ENCODE measurements at regions not wholly inside any gene's neighbourhood (a gene's known extent, or its start where the extent isn't known, plus 50 kb on each side); places are given as distances from the start of the nearest gene placed in this dataset.

- DNase-seq: peak; percentile 22
Measured at GRCh38 chr16:6643080-6643686, 689.5 kb upstream of the RBFOX1 start.

- DNase-seq: no peak
Measured at GRCh38 chr16:6642271-6642670, 690.4 kb upstream of the RBFOX1 start.

DNA sequence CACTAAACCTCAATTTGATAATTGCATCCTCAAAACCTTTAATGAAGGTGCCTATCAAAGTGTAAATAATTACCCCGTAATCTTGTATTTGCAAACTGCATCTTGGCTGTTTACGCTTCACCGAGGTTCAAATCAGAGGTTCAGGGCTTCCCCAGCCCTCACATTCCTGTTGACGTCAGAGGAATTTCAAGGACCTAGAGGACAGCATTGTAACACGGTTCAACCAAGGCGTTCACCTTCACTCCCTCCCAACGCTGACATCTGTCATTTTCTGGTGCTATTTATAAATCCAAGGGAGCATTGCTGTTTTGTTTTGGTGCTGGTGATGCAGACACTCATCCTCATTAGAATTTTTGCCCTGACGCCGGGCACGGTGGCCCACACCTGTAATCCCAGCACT is 691.6 kb upstream of the RBFOX1 start:
- DNase-seq: no peak

DNA sequence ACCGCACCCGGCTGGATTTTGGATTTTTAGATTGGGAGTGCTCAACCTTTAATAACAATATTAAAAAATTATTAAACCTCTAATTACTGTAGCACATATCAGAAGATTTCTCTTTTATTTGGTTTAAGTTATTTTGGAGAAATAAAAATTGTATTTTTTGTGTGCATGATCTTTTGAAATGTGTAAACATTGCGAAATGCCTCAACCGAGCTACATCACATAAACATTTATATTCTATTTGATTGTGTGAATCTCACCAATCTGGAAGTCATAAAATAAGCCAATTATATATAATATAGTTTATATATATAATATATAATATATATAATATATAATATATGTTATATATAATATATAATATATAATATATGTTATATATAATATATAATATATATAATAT is 696.2 kb upstream of the RBFOX1 start:
- no peak for DNase-seq

DNA sequence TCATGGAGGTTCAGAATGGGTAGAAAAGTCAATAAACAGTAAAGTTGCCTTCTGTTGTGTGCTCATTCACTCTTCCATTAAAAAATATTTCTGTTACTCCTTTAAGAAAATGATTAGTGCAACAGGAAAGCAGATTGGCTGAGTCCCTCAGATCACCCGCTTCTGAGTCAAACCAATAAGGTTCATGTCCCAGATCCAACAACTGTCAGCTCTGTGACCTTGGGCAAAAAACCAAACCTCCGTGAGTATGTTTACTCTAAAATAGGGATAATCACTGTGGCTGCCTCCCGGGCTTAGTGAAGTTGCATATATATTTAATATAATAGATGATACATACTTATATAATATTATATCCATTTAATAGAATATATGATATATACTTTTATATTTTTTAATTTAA is 698.5 kb upstream of the RBFOX1 start:
- no peak for DNase-seq

GRCh38 chr16:6633456-6633855 is 699.2 kb upstream of the RBFOX1 start:
- DNase-seq: no peak

- no peak for DNase-seq
Measured at GRCh38 chr16:6629110-6629509, 703.5 kb upstream of the RBFOX1 start.

DNA sequence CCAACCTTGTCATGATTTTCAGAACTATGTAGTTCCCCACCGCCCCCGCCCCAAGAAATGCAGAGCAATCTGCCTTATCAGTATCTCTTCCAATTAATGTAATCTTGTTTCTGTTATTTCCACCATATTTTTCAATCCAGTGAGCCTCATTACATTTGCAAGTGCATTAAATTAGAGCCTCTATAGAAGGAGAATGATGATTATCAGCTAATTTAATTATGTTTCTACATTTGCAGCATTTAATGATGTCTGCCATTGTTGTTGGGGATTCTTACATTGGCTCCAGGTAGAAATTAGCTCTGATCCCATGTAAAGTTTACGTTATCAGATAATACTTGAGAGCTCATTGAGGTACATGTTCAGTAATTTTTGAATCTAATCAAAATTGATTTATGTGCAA is 707.0 kb upstream of the RBFOX1 start:
- no peak for DNase-seq

- no peak for DNase-seq
Measured at GRCh38 chr16:6618874-6619273, 713.8 kb upstream of the RBFOX1 start.

DNA sequence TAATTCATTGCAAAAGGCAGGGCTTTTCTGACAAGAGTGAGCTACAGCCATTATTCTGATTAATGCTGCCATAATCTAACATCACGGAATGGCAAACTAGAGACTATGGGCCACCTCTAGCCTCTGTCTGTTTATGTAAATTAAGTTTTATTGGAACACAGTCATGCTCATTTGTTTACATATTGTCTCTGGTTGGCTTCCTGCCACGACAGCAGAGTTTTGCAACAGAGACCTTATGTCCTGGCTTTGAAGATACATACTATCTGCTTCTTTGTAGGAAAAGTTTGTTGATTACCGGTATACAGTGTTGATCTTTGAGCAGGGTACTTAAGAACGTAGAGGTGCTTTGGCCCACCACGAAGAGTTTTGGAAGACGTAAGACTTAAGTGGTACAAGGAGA is 715.9 kb upstream of the RBFOX1 start:
- DNase-seq: no peak

DNA sequence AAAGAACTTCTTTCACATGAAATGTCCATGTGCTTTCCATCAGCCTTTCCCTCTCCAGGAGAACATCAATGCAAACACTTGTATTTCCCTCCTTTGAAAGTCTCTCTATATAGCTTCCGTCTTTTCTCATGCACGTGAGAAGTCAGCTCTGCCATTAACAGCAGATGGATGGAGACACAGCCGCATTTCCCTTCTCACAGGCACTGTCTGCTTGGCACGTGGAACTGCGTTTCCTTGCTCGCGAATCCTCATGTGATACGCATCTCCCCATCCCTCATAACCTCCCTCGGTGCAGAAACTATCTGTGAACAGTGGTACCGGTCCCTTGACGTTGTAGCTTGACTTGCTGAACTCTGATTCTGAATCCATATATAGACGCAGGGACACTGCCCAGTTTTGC is 717.0 kb upstream of the RBFOX1 start:
- no peak for DNase-seq

- DNase-seq: no peak
Measured at GRCh38 chr16:6611535-6611934, 721.1 kb upstream of the RBFOX1 start.

DNA sequence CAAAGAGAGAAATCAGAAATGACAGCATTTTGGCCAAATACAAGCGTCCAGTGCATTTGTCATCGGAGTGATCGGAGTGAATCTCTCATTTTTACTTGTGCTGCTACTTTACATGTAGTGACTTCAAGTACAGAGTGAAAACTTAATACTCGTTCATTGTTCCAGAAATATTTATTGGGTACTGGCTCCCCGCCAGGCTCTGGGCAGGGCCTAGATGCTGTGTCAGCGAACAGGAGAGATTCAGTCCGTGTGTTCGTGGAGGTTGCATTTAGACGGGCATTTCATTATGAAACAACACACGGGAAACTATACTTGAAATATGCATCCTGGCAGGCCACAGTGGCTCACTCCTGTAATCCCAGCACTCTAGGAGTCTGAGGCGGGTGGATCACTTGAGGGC is 727.2 kb upstream of the RBFOX1 start:
- DNase-seq: no peak

DNA sequence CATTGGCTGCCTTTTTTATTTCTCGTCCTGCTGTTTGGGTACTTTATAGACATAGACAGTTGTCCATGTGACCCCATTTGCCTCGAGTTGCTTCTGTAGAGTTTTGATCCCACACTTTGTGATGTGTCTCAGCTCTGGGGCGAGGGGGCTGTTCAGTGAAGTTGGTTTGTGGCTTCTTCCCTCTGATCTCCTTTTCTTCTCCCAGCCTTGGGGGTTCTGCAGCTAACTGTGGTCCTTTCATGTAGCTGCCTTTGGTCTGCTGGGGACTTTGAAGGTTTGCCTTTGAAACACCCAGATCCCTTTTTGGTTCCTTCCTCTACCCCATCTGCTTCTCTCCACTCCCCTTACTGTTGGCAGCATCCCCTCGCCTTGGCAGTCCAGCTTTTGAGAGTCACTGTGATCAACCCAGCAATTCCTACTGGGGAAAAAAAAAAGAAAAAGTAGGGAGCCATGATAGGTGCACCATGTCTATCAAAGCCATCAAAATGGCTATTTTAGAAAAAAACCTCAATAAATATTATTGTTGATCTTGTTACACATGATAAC is 728.8 kb upstream of the RBFOX1 start:
- DNase-seq: no peak

GRCh38 chr16:6602405-6602804 is 730.2 kb upstream of the RBFOX1 start:
- no peak for DNase-seq

GRCh38 chr16:6600167-6600566 is 732.5 kb upstream of the RBFOX1 start:
- DNase-seq: no peak

GRCh38 chr16:6593799-6594198 is 738.8 kb upstream of the RBFOX1 start:
- DNase-seq: no peak

DNA sequence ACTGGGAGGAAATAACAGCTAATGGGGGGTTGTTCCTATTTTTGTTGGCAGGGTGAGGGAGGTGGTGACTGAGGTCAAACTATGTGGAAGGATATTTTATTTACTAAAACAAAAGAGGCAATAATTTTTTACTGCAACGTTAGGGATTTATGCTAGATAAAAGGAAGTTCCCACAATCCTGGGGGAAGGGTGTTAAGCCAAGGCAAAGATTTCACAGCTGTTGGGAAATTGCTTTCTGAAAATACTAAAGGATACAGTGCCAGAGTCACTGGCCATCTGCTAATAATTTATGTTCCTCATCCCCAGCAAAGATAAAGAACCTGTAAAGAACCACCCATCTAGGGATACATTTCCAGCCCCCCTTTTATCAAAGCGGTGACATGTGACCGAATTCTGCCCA is 756.0 kb upstream of the RBFOX1 start:
- no peak for DNase-seq

- no peak for DNase-seq
Measured at GRCh38 chr16:6576113-6576512, 756.5 kb upstream of the RBFOX1 start.

DNA sequence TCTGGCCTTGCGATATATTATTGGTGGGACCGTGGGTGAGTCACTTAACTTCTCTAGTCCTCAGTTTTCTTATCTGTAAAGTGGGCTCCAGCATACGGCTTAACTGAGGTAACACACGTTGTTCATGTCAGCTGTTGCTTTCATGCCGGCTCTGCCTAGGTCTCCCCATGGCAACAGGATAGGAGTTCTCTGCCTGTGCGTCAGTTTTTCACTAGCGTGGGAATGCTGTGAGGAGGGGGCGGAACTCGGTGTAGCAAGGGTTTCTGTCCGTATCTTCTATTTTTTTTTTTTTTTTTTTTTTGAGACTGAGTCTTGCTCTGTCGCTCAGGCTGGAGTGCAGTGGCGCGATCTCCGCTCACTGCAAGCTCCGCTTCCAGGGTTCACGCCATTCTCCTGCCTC is 758.5 kb upstream of the RBFOX1 start:
- no peak for DNase-seq

GRCh38 chr16:6573577-6573976 is 759.1 kb upstream of the RBFOX1 start:
- DNase-seq: no peak

DNA sequence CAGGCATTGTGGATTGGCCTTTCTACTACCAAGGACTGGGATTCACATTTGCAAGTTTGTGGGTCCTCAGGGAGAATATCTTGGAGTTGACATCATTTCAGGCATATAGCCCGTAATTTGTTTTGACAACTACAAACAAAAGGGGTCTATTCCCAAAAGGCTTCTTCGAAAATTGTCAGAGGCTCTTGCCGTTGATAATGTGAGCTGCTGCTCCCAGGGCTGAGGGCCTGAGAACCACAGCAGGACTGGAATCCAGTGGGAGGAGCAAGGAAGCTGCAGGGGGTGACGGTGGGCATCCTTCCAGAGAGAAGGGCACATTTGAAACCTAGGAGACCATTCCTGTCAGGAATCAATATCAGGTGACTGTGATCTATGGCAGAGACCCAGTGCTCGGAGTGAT is 761.6 kb upstream of the RBFOX1 start:
- DNase-seq: no peak

- no peak for DNase-seq
Measured at GRCh38 chr16:6570530-6570929, 762.1 kb upstream of the RBFOX1 start.

- DNase-seq: no peak
Measured at GRCh38 chr16:6562986-6563385, 769.7 kb upstream of the RBFOX1 start.

- DNase-seq: no peak
Measured at GRCh38 chr16:6560306-6561100, 772.1 kb upstream of the RBFOX1 start.

All from effector CD4-positive, alpha-beta T cell (primary cell).